CD4-positive, alpha-beta T cell (primary cell): ENCODE measurements at regions not wholly inside any gene's neighbourhood (a gene's known extent, or its start where the extent isn't known, plus 50 kb on each side); places are given as distances from the start of the nearest gene placed in this dataset.

Experiments used
- ATAC-seq: fragments of 200-7000 bp; cut with Tn5 transposase; one replicate; pipeline ENCODE4 v1.10.0; 2022; ENCODE audit warnings: mild to moderate bottlenecking; ENCODE audit not compliant: poor library complexity
- CTCF ChIA-PET: fragments of 350-600 bp; sonication (Branson Sonifier 250); formaldehyde crosslinking; loops from one replicate; lab custom pipeline; 2021; ENCODE audit warnings: antibody characterized with exemption, inconsistent platforms; lab: Charles Lee
- POLR2A ChIA-PET: fragments of 350-600 bp; sonication (Branson Sonifier 250); formaldehyde crosslinking; loops from one replicate; lab custom pipeline; 2021; ENCODE audit warnings: antibody characterized with exemption, inconsistent platforms; lab: Charles Lee
- DNase-seq, 14 experiments: peaks; one replicate each; pipeline ENCODE4 v3.0.0-alpha.2; 2013 to 2020; ENCODE audit warnings: mixed read lengths in 2 of 14
- H3K27ac ChIP-seq, 2 donors: one replicate each; pipeline versions ENCODE4 v1.5.1 to v1.7.0; 2013; ENCODE audit warnings: low read length in 2 of 2, low read depth in 1 of 2, mild to moderate bottlenecking in 1 of 2
- H3K27me3 ChIP-seq, 2 experiments: 1 replicate in 1 of 2; 2 replicates in 1 of 2; pipeline versions ENCODE4 v1.6.1 to v1.7.0; 2013; ENCODE audit warnings: low read length in 2 of 2, control low read depth in 1 of 2, mild to moderate bottlenecking in 1 of 2, moderate library complexity in 1 of 2; ENCODE audit not compliant: insufficient read depth in 2 of 2, control insufficient read depth in 1 of 2
- H3K36me3 ChIP-seq: one replicate; pipeline ENCODE4 v1.6.1; 2013; ENCODE audit warnings: low read length, control low read depth; ENCODE audit not compliant: insufficient read depth
- H3K4me1 ChIP-seq: one replicate; pipeline ENCODE4 v1.6.1; 2013; ENCODE audit warnings: low read length, control low read depth; ENCODE audit not compliant: insufficient read depth
- H3K4me3 ChIP-seq: one replicate; pipeline ENCODE4 v1.5.1; 2013; ENCODE audit warnings: mild to moderate bottlenecking, low read length, moderate library complexity
- H3K9me3 ChIP-seq, 2 experiments: 1 replicate in 1 of 2; 2 replicates in 1 of 2; pipeline versions ENCODE4 v1.6.1 to v1.7.0; 2013; ENCODE audit warnings: low read length in 2 of 2, mild to moderate bottlenecking in 2 of 2, control low read depth in 1 of 2, moderate library complexity in 1 of 2; ENCODE audit not compliant: control insufficient read depth in 1 of 2, insufficient read depth in 1 of 2
- H3K27ac Mint-ChIP-seq: one replicate; pipeline ENCODE4 v1.8.0; 2020; ENCODE audit warnings: mixed read lengths
- H3K27me3 Mint-ChIP-seq: one replicate; pipeline ENCODE4 v1.8.0; 2021; ENCODE audit warnings: mixed read lengths
- H3K36me3 Mint-ChIP-seq: one replicate; pipeline ENCODE4 v1.8.0; 2021; ENCODE audit warnings: low read depth, mixed read lengths
- H3K4me1 Mint-ChIP-seq: one replicate; pipeline ENCODE4 v1.8.0; 2021; ENCODE audit warnings: low read depth, mixed read lengths
- H3K4me3 Mint-ChIP-seq: one replicate; pipeline ENCODE4 v1.8.0; 2020; ENCODE audit warnings: mild to moderate bottlenecking, mixed read lengths
- H3K9me3 Mint-ChIP-seq: one replicate; pipeline ENCODE4 v1.8.0; 2020; ENCODE audit warnings: mixed read lengths
- intact Hi-C, 2 experiments: fragments of 100-400 bp; cut with DNase I in 1 of 2; cut with micrococcal nuclease in 1 of 2; formaldehyde crosslinking; loops; one replicate each; pipeline versions ENCODE4 v1.15.1 to v1.9.0; 2023 to 2025; cut with DNase I, micrococcal nuclease
- TF ChIP-seq, protein P1 (sequence below): fragments of 200-600 bp; IDR thresholded peaks from one replicate; pipeline ENCODE4 v1.8.0; 2022; ENCODE audit warnings: antibody characterized with exemption, mild to moderate bottlenecking

GRCh38 chr12:91630596-91631293 lies 448.1 kb upstream of the DCN start:
- ChIA-PET CTCF (no interaction called here), POLR2A (no interaction called here)
- Histone ChIP-seq H3K27ac (no peak overlapping the region), H3K36me3 (no peaks in the 10 kb centered on the region), H3K27me3 (no peaks in the 10 kb centered on the region), H3K4me1 (no peaks in the 10 kb centered on the region), H3K9me3 (peaks cover 7 to 15% of the 10 kb centered on the region in 2 experiments), H3K4me3 (no peak overlapping the region)
- H3K4me3 Mint-ChIP-seq = no peak overlapping the region
- H3K4me1 Mint-ChIP-seq = no peaks in the 10 kb centered on the region
- intact Hi-C loops = no loop called here
- TF ChIP-seq, protein P1, sequence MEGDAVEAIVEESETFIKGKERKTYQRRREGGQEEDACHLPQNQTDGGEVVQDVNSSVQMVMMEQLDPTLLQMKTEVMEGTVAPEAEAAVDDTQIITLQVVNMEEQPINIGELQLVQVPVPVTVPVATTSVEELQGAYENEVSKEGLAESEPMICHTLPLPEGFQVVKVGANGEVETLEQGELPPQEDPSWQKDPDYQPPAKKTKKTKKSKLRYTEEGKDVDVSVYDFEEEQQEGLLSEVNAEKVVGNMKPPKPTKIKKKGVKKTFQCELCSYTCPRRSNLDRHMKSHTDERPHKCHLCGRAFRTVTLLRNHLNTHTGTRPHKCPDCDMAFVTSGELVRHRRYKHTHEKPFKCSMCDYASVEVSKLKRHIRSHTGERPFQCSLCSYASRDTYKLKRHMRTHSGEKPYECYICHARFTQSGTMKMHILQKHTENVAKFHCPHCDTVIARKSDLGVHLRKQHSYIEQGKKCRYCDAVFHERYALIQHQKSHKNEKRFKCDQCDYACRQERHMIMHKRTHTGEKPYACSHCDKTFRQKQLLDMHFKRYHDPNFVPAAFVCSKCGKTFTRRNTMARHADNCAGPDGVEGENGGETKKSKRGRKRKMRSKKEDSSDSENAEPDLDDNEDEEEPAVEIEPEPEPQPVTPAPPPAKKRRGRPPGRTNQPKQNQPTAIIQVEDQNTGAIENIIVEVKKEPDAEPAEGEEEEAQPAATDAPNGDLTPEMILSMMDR = no peak
- DNase-seq = no peak
- peaks cover 12% of the 10 kb centered on the region for H3K9me3 Mint-ChIP-seq
- H3K36me3 Mint-ChIP-seq = no peaks in the 10 kb centered on the region
- no peaks in the 10 kb centered on the region for H3K27me3 Mint-ChIP-seq
- ATAC-seq = no peak
- H3K27ac Mint-ChIP-seq = no peak overlapping the region

DNA sequence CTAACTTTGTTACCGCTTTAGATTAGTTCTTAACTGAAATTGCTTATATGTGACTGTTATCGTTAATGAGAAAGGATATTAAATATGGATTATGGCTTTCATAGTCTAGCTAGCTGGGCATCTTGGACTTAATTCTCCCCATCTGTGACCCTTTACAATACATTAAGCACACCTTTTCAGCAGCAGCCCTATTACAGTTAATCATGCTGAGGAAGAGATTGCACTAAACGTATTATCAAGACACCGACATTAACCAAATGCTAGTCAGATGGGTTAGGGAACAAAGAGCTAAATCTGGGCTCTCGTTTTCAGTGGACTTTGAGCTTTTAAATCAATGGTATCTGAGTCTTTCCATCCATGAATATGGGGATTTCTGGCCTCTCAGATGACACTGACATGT lies 447.5 kb upstream of the DCN start:
- no peaks in the 10 kb centered on the region for H3K4me1 Mint-ChIP-seq
- H3K9me3 ChIP-seq = peaks cover 8 to 20% of the 10 kb centered on the region in 2 experiments
- CTCF ChIA-PET = no interaction called here
- POLR2A ChIA-PET = no interaction called here
- H3K27ac Mint-ChIP-seq = no peak overlapping the region
- no peaks in the 10 kb centered on the region for H3K36me3 Mint-ChIP-seq
- no peaks in the 10 kb centered on the region for H3K27me3 Mint-ChIP-seq
- TF ChIP-seq, protein P1 = no peak
- no peaks in the 10 kb centered on the region for H3K4me1 ChIP-seq
- no peaks in the 10 kb centered on the region for H3K36me3 ChIP-seq
- intact Hi-C loops = no loop called here
- H3K9me3 Mint-ChIP-seq = peaks cover 14% of the 10 kb centered on the region
- no peaks in the 10 kb centered on the region for H3K27me3 ChIP-seq
- ATAC-seq (no peak), DNase-seq (no peak)
- no peak overlapping the region for H3K4me3 Mint-ChIP-seq
- no peak overlapping the region for H3K4me3 ChIP-seq
- no peak overlapping the region for H3K27ac ChIP-seq

GRCh38 chr12:91629440-91629839 lies 446.8 kb upstream of the DCN start:
- no peak overlapping the region for H3K4me3 Mint-ChIP-seq
- Histone ChIP-seq H3K9me3 (peaks cover 8 to 20% of the 10 kb centered on the region in 2 experiments), H3K4me1 (no peaks in the 10 kb centered on the region), H3K4me3 (no peak overlapping the region), H3K27me3 (no peaks in the 10 kb centered on the region), H3K36me3 (no peaks in the 10 kb centered on the region), H3K27ac (no peak overlapping the region)
- no peak for DNase-seq
- intact Hi-C loops = no loop called here
- H3K36me3 Mint-ChIP-seq = no peaks in the 10 kb centered on the region
- no peak for ATAC-seq
- no peak overlapping the region for H3K27ac Mint-ChIP-seq
- POLR2A ChIA-PET = no interaction called here
- TF ChIP-seq, protein P1 = no peak
- H3K4me1 Mint-ChIP-seq = no peaks in the 10 kb centered on the region
- H3K9me3 Mint-ChIP-seq = peaks cover 15% of the 10 kb centered on the region
- CTCF ChIA-PET = interaction anchor here (0.7 kb wide), 1 partner anchor 1468 kb away, joined by 4 read pairs; no protein-coding TSS in a partner anchor
- H3K27me3 Mint-ChIP-seq = no peaks in the 10 kb centered on the region
